Esophagus muscularis mucosa (tissue), 4 donors: ENCODE measurements at regions not wholly inside any gene's neighbourhood (a gene's known extent, or its start where the extent isn't known, plus 50 kb on each side); places are given as distances from the start of the nearest gene placed in this dataset.

Experiments
- EP300 ChIP-seq: sonication (generic); formaldehyde crosslinking; IDR thresholded peaks from one replicate; pipeline ENCODE4 v1.6.1; 2017; ENCODE audit warnings: antibody characterized with exemption
- POLR2A ChIP-seq: fragments of 450-650 bp; IDR thresholded peaks from one replicate; pipeline ENCODE4 v1.6.1; 2017; ENCODE audit warnings: antibody characterized with exemption, moderate library complexity, mild to moderate bottlenecking, low read depth
- POLR2AphosphoS5 ChIP-seq, 2 donors: sonication (generic); formaldehyde crosslinking; IDR thresholded peaks; one replicate each; pipeline ENCODE4 v1.6.1; 2017; ENCODE audit warnings: antibody characterized with exemption in 2 of 2
- TF ChIP-seq, protein P1 (sequence below), 3 experiments: fragments of 200-600 bp in 2 of 3; fragments of 450-650 bp in 1 of 3; sonication (generic) in 2 of 3; IDR thresholded peaks; one replicate each; pipeline ENCODE4 v1.5.1; 2017 to 2019; ENCODE audit warnings: antibody characterized with exemption in 3 of 3, mild to moderate bottlenecking in 2 of 3, moderate library complexity in 1 of 3

DNA sequence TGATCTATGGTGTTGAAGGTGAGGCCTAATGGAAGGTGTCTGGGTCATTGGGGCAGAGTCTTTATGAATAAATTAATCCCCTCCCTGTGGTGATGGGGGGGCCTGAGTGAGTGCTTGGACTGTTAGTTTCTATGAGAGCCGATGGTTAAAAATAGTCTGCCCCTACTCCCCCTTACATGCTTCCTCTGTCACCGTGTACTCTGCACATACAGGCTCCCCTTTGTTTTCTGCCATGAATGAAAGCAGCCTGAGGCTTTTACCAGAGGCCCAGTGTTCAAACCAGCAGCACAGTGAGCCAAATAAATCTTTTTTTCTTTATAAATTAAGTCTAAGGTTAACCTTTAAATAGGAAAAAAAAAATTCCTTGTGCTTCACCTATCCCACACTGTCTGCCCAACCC lies 657.0 kb downstream of the AMY1C start:
- TF ChIP-seq, protein P1, sequence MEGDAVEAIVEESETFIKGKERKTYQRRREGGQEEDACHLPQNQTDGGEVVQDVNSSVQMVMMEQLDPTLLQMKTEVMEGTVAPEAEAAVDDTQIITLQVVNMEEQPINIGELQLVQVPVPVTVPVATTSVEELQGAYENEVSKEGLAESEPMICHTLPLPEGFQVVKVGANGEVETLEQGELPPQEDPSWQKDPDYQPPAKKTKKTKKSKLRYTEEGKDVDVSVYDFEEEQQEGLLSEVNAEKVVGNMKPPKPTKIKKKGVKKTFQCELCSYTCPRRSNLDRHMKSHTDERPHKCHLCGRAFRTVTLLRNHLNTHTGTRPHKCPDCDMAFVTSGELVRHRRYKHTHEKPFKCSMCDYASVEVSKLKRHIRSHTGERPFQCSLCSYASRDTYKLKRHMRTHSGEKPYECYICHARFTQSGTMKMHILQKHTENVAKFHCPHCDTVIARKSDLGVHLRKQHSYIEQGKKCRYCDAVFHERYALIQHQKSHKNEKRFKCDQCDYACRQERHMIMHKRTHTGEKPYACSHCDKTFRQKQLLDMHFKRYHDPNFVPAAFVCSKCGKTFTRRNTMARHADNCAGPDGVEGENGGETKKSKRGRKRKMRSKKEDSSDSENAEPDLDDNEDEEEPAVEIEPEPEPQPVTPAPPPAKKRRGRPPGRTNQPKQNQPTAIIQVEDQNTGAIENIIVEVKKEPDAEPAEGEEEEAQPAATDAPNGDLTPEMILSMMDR (IDR thresholded peaks at IDR 0.05) = no peak
- TF ChIP-seq POLR2A (no peak), EP300 (no peak), POLR2AphosphoS5 (IDR thresholded peaks at IDR 0.05) (no peak)
